CD4-positive, alpha-beta T cell treated with Interleukin-15 for 4 hours (primary cell): ENCODE measurements at regions not wholly inside any gene's neighbourhood (a gene's known extent, or its start where the extent isn't known, plus 50 kb on each side); places are given as distances from the start of the nearest gene placed in this dataset.
A peak's percentile ranks its signal among the peaks of the same experiment; 100 is the strongest.

Experiments
- DNase-seq: peaks from one replicate; pipeline ENCODE4 v3.0.0-alpha.2; 2020; ENCODE audit warnings: low spot score

- DNase-seq: no peak
These were observed 88.3 kb upstream of the PLEKHG7 start for GRCh38 chr12:92614502-92614901.

- DNase-seq: no peak
These were observed 88.8 kb upstream of the PLEKHG7 start for GRCh38 chr12:92614001-92614400.

DNA sequence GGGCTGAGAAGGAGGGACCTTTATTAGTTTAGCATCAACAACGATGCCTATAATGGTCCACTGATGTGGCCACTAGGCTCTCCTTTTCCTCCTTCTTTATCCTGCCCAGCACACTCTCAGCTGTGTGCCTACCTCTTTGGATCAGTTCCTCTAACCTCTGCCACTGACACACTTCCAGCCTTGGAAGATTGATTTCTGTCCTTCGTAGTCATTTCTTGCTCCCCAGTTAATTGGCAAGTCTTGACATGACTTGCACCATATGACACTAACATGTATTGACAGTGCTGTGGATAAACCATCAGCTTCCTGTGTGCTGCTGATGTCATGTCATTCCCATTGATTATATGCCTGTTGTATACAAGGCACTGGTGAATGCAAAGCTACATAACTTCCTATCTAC lies 90.2 kb upstream of the PLEKHG7 start:
- no peak for DNase-seq

GRCh38 chr12:92608151-92609091 lies 94.4 kb upstream of the PLEKHG7 start:
- peak; percentile 37 for DNase-seq

GRCh38 chr12:92606956-92607355 lies 95.8 kb upstream of the PLEKHG7 start:
- DNase-seq: no peak

GRCh38 chr12:92605621-92606170 lies 97.1 kb upstream of the PLEKHG7 start:
- no peak for DNase-seq

DNA sequence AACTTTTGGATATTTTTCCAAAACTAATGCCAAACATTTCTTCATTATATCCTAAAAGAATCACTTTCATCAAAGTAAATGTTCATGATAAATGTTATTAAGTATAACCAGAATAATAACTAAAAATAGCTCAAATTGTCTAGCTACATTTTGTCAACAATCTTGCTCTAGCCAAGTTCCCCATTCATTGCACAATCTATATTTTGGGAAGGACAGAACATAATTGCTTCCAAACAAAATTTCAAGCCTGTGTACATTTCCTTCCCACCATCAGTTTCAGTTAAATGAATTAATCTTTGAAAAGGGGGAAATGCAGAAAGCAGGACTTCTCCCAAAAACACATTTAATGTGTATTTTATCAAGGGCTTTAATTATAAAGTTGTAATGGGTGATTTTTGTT lies 98.0 kb upstream of the PLEKHG7 start:
- DNase-seq: no peak

DNA sequence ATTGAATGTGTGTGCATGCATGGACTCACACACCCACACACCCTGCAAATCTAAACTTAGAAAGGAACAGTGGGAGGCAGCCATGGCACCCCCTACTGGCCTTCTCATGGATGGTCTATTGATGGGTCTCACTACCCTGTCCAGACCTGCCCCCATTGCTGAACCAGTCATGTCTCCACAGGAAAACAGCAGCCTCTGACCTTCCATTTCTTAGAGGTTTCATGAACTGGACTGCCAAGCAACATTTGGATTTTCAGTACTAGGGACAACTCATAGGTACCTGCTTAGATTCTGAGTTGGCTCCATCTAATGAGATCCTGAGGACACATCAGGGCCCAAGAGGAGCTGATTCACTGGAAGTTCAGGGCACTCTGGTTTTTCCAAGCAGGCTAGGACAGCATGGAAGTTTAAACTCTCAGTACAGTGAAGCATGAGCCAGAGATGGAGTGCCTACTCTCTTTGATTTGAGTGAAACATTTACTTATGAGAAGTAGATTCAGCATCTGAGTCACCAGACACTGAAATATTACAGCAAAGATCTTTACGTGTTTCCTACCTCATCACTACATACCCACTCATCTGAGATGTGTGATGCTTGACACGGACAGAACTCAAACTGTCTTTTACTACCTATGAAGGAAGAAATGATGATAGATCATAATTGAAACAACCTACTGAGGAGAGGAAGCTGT lies 98.9 kb upstream of the PLEKHG7 start:
- no peak for DNase-seq

- no peak for DNase-seq
These were observed 99.7 kb upstream of the PLEKHG7 start for GRCh38 chr12:92602930-92603623.

DNA sequence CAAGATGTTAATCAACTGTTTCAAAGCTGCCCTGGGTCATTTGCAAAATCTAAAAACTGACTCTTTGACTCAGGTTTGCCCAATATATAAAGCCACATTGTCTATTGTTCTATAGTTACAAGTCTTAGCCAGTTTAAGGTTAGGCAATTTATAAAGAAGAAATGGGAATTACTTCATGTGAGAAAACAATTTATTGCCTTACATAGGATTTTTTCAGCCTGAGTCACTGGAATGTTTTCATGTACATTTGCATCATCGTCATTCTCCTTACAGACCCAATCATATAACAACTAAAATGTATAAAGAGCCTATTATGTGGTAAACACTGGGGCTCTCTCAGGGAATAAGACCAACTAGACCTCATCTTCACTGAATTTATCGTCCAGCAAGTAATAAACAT lies 100.3 kb upstream of the PLEKHG7 start:
- no peak for DNase-seq

DNA sequence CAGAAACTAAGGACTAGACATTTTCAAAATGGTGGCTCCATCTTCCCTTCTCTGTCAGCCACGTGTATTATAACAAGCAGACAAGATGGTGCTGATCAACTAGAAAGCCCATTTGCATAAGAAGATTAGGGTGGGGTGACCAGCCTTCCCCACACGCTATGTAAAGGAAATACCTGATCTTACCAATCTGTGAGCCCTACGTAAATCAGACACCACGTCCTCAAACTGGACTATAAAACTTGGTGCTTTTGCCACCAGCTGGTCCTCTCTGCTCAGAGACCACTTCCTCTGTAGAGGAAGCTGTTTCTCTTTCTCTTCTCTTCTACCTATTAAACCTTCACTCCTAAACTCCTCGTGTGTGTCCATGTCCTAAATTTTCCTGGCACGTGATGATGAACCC lies 101.1 kb upstream of the PLEKHG7 start:
- DNase-seq: no peak

- DNase-seq: no peak
These were observed 101.6 kb upstream of the PLEKHG7 start for GRCh38 chr12:92601176-92601575.

- DNase-seq: no peak
These were observed 102.7 kb upstream of the PLEKHG7 start for GRCh38 chr12:92600052-92600451.

DNA sequence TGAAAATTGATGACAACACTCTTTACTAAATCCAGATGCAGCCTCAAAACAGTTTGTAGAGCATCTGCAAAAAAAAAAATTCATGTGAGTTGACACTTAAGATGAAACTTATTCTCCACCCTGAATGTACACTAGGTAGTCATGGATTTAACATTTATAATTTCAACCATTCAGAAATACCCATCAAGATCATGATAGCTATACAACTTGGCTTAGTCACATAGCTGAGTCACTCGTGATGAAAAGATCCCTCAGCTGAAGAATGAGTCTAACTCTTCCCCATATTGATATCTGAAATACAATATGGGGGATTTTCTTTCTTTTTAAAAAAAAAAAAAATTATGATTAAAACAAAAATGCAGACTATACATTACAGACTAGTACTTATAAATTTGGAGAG lies 104.8 kb upstream of the PLEKHG7 start:
- DNase-seq: peak; percentile 39

GRCh38 chr12:92597118-92597517 lies 105.7 kb upstream of the PLEKHG7 start:
- DNase-seq: no peak

- DNase-seq: no peak
These were observed 106.4 kb upstream of the PLEKHG7 start for GRCh38 chr12:92596383-92596782.

DNA sequence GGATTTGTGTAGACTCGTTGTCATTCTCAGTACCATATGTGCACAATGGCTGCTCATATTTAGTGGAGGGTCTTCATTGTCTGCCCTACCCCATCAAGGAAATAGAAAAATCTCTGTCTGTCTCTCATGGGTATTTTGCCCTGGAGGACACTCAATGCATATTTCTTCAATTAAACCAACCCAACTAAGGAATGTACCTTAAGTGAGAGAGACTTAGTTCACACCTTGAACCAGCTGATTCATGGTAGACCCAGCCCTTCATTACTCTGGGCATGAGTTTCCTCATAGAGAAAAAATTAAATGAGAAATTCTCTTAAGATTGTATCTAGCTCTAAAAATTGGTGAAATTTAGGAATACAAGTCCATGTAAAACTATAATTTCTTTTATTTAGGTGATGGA lies 107.1 kb upstream of the PLEKHG7 start:
- no peak for DNase-seq

DNA sequence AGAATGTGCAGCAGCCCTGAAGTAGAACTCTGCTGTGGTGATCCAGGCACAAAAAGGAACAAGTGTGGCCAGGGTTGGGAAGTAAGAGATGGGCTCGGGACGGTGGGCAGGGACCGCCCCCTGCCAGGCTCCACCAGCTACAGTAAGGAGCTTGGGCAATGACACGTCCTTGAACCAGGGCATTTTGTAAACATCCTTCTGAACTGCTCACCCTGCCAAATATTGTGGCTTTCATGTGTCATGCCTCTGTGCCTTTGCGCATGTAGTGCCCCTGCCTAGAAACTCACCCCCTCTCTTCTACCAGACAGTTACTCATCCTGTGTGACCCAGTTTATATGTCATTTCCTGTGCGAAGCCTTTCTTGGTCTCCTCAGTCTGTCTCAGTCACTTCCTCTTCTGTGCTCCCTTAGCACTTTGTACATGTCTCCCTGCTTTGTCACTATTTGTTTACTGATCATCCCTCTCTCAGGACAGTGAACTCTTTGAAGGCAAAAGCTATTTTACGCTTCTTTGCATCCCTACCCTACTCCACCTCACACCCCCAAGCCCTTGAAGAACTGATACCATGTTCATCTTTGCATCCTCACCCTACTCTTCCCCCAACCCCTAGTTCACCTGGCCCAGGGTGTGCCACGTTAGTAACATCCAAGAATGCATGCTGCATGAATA lies 108.9 kb upstream of the PLEKHG7 start:
- peak; percentile 94 for DNase-seq

DNA sequence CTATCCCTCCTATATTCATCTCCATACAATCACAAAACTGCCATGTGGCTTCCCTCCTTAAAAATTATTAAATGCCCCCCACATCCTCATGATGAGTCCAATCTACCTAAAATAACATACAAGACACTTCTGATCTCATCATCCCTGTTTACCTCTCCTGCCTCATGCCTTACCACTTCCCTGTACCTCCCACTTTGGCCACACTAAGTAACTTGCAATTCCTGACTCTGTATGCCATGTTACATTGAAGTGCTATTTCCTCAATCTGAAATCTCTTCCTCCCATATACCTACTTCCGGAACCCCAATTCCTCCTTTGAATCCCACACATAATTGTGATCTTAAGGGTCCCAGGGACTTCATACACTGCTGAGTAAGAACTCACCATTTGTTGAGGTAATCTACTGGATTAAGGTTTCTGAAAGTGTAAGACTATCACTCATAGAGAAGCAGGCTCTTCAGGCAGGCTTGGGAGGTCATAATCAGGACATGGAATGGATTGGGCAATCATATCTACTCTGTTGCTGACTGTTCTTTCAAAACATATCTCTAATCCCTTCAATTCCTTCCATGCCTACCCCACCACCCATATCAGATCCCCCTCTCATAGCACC lies 117.6 kb upstream of the PLEKHG7 start:
- no peak for DNase-seq

GRCh38 chr12:92583910-92584309 lies 118.9 kb upstream of the PLEKHG7 start:
- no peak for DNase-seq

DNA sequence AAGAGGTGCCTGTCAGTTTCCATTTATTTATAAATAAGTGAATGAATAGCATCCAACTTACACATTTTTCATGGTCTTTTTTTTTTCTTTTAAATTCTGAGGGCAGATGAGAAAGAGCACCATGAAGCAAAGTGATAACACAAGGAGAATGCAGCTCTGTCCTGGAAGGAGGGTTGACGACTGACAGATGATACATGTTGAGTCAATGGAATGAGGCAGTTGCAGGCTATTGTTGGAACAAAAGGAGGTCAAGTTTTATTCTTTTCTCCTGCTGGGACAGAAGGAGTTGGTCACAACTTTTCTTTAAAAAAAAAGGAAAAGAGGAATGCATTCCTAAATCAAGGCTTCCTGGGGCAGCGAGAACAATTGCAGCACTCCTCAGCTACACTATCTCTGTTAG lies 119.9 kb upstream of the PLEKHG7 start:
- no peak for DNase-seq

DNA sequence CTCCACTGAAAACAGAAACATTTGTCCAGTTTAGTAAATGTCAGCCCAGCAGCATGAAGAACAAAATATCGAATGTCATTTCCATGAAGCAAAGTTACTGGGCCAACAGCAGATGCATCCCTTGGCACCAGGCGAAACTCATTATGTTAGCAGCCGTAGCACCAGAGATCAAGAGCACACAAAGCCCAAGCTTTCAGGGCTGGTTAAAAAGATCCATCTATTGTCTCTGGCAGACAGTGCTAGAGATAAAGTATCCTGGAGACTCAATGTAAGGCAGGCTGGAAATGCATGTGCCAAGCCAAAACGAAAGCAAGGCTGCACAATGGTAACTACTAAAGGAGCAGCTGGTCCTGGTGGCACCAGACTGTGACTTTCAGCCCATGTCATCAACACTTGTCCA lies 120.3 kb upstream of the PLEKHG7 start:
- no peak for DNase-seq
